IPS-18a (cell line): ENCODE measurements at regions not wholly inside any gene's neighbourhood (a gene's known extent, or its start where the extent isn't known, plus 50 kb on each side); places are given as distances from the start of the nearest gene placed in this dataset.

Experiments
- H3K27ac ChIP-seq: one replicate; pipeline ENCODE4 v1.5.1; 2013; ENCODE audit warnings: low read length
- H3K27me3 ChIP-seq: one replicate; pipeline ENCODE4 v1.6.1; 2013; ENCODE audit warnings: mild to moderate bottlenecking, low read length; ENCODE audit not compliant: control insufficient read depth, insufficient read depth
- H3K36me3 ChIP-seq: one replicate; pipeline ENCODE4 v1.6.1; 2013; ENCODE audit warnings: low read depth, low read length; ENCODE audit not compliant: control insufficient read depth
- H3K4me1 ChIP-seq: one replicate; pipeline ENCODE4 v1.6.1; 2013; ENCODE audit warnings: low read depth, low read length; ENCODE audit not compliant: control insufficient read depth
- H3K4me3 ChIP-seq: one replicate; pipeline ENCODE4 v1.5.1; 2013; ENCODE audit warnings: low read length
- H3K9ac ChIP-seq: one replicate; pipeline ENCODE4 v1.6.1; 2013; ENCODE audit warnings: mild to moderate bottlenecking, low read length, moderate library complexity
- H3K9me3 ChIP-seq: one replicate; pipeline ENCODE4 v1.6.1; 2013; ENCODE audit warnings: low read depth, low read length; ENCODE audit not compliant: control insufficient read depth

DNA sequence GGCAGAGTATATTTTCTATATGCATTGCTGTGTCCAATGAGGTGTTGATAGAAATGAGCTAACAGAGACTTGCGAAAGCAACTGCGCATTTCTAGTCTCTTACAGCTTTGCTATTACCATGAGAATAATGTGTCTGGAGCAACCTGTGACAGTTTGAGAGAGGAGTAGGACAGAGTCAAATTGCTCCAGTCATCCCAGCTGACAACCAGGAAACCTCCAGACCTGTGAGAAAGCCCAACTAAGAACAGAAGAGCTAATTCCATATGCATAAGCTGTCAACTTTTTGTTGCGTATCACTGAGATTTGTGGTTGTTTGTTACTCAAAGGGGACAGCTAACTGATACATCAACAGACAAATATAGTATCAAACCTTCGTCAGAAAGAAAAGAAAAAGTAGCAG lies 354.1 kb upstream of the LRRC7 start:
- H3K36me3 ChIP-seq, result no peaks in the 10 kb centered on the region
- H3K9ac ChIP-seq, result no peak overlapping the region
- no peaks in the 10 kb centered on the region for H3K27me3 ChIP-seq
- H3K9me3 ChIP-seq, result no peaks in the 10 kb centered on the region
- no peak overlapping the region for H3K27ac ChIP-seq
- H3K4me3 ChIP-seq, result no peak overlapping the region
- H3K4me1 ChIP-seq, result no peaks in the 10 kb centered on the region

DNA sequence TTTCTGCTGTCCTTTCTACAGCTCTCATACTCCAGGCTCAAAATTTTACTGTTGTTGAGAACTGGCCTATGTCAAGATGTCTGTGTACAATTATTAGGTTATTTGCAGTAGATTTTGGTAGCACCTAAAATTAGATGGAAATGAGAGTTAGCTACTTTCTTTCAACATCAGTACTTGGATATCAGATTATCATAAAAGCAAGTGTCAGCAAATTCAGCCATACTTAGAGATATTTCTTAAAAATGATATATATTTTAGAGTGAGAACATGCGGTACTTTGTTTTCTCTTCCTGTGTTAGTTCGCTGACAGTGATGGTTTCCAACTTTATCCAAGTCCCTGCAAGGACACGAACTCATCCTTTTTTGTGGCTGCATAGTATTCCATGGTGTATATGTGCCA lies 351.8 kb upstream of the LRRC7 start:
- Histone ChIP-seq H3K36me3 (no peaks in the 10 kb centered on the region), H3K27me3 (no peaks in the 10 kb centered on the region), H3K9ac (no peak overlapping the region), H3K4me3 (no peak overlapping the region), H3K27ac (no peak overlapping the region), H3K9me3 (no peaks in the 10 kb centered on the region), H3K4me1 (no peaks in the 10 kb centered on the region)

DNA sequence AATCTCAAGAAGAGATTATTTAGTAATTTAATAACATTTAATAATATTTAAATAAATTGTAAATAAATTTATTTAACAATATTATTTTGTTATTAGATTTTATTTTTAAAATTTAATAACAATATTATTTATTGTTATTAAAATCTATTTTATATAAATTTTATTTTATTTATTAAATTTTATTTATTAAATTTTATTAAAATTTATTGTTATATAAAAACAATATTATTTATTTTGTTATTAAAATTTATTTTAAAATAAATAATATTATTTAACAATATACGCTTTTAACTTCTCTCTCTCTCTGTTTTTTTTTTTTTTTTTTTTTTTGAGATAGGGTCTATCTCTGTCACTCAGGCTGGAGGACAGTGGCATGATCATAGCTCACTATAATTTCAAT lies 347.1 kb upstream of the LRRC7 start:
- H3K9ac ChIP-seq, result no peak overlapping the region
- no peaks in the 10 kb centered on the region for H3K9me3 ChIP-seq
- H3K27me3 ChIP-seq, result no peaks in the 10 kb centered on the region
- no peak overlapping the region for H3K27ac ChIP-seq
- no peak overlapping the region for H3K4me3 ChIP-seq
- no peaks in the 10 kb centered on the region for H3K4me1 ChIP-seq
- no peaks in the 10 kb centered on the region for H3K36me3 ChIP-seq

DNA sequence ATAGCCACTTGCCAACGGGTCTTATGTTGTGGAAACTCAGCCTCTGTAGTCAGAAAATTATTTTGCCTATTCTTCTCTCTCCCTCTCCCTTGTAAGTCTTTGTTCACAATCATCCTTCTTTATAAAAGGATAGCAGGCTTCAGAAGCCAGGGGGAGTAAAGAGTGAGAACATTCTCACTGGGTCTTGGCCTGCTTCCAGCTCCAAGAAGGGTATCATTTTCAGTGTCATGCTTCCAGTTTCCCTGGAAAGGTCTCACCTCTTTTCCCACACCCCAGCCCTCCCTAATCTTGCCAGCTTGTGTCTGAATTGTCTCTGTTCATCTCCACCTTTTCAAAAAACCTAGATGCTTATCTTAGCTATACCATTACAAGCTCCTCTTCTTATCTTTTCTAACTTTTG lies 346.2 kb upstream of the LRRC7 start:
- no peaks in the 10 kb centered on the region for H3K9me3 ChIP-seq
- H3K4me1 ChIP-seq, result no peaks in the 10 kb centered on the region
- no peak overlapping the region for H3K9ac ChIP-seq
- H3K27me3 ChIP-seq, result no peaks in the 10 kb centered on the region
- no peaks in the 10 kb centered on the region for H3K36me3 ChIP-seq
- no peak overlapping the region for H3K27ac ChIP-seq
- H3K4me3 ChIP-seq, result no peak overlapping the region

DNA sequence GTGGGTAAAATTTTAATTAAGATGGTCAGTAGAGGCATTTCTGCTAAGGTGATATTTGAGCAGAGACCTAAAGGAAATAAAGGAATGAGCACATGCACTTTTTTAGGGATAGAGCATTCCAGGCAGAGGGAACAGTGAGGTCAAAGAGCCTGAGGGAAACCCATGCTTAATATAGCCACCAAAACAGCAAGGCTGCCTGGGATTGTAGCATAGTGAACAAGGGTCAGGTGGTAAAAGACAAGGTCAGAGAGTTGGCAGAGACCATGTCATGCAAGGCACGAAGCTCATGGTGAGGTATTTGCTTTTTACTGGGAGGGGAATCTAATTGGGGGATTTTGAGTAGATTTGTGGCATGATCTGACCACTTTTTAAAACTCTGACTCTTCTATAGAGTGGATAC lies 344.6 kb upstream of the LRRC7 start:
- H3K9ac ChIP-seq, result no peak overlapping the region

DNA sequence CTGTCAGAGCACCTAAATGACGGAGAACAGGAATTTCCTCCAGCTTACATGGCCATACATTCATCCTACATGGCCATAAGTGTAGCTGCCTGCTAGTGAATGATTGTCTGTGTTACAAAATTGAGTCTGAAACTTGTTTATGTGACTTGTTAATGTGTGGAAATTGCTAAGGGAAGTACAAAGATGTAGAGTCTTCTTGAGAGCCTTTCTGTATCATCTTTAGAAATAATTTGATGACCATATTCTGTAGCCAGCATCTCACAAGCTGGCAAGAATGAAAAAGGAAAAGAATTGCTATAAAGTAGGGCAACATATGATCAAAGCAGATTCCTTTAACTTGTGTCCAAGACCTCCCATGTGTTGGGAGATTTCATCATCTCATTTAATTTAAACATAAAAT lies 339.2 kb upstream of the LRRC7 start:
- Histone ChIP-seq H3K9ac (no peak overlapping the region), H3K4me1 (peaks cover 9% of the 10 kb centered on the region), H3K36me3 (no peaks in the 10 kb centered on the region), H3K9me3 (no peaks in the 10 kb centered on the region), H3K27me3 (no peaks in the 10 kb centered on the region), H3K4me3 (no peak overlapping the region), H3K27ac (no peak overlapping the region)

More for the DNA sequence above, 344.6 kb upstream of the LRRC7 start:
- no peak overlapping the region for H3K4me3 ChIP-seq
- no peaks in the 10 kb centered on the region for H3K4me1 ChIP-seq
- no peaks in the 10 kb centered on the region for H3K9me3 ChIP-seq
- no peaks in the 10 kb centered on the region for H3K27me3 ChIP-seq
- H3K36me3 ChIP-seq, result no peaks in the 10 kb centered on the region
- H3K27ac ChIP-seq, result no peak overlapping the region

DNA sequence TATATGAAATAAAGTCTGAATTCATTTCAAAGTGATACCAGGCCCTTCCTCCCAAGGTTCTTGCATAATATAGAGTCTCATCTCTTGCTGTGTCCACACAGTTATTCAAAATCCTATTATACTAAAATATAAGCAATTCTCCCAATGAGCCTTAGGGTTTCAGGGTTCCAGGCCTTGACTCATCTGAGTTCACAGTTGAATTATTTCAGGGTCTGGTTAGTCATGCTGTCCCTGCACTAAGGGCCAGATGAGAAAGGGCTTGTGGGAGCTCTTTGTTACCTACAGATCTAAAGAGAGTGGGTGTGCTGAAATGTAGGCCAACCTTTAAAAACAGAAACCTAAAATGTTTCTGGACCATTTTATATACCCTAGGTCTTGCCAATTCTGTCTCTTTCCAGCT lies 337.5 kb upstream of the LRRC7 start:
- no peaks in the 10 kb centered on the region for H3K9me3 ChIP-seq
- no peak overlapping the region for H3K9ac ChIP-seq
- peaks cover 20% of the 10 kb centered on the region for H3K4me1 ChIP-seq
- H3K27me3 ChIP-seq, result no peaks in the 10 kb centered on the region
- no peak overlapping the region for H3K4me3 ChIP-seq
- no peak overlapping the region for H3K27ac ChIP-seq
- no peaks in the 10 kb centered on the region for H3K36me3 ChIP-seq

DNA sequence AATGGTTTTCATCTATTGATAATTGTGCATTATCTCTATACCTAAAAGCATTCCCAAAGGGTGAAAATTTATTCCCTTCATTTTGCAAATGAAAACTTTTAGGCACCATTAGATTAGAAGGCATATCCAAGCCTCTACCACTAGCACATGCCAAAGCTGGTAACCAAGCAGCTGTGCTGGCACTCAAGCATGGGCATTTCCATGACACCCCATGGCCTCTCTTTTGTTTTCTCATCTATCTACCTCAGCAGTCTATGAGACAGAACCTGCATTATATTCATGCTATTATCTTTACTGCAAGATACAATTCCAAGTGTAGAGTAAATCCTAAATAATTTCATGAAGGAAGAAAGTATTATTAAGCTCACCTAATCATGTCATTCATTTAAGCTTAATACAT lies 334.3 kb upstream of the LRRC7 start:
- Histone ChIP-seq H3K27me3 (no peaks in the 10 kb centered on the region), H3K9ac (no peak overlapping the region), H3K9me3 (no peaks in the 10 kb centered on the region), H3K4me1 (peaks cover 20% of the 10 kb centered on the region), H3K4me3 (no peak overlapping the region), H3K36me3 (no peaks in the 10 kb centered on the region), H3K27ac (no peak overlapping the region)

DNA sequence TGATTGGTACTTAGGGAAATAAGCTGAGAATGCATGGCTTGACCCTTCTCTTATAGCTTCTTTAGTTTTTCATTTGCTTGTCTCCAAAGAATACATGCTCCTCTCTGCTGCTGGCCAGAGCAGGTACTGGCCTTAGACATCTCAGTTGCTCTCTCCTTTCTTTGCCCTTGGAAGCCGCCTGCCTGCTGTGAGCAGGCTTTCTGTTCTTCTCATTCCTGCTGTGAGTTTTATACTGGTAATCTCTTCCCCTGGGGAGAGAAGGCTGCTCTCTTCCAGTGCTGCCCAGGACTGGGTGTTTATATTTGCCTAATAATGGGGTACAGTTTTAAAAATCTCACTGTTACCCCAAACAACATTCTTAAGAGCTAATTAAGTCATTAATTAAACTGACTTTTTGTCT lies 323.5 kb upstream of the LRRC7 start:
- Histone ChIP-seq H3K27ac (no peak overlapping the region), H3K4me3 (peak overlapping the region; percentile 26), H3K27me3 (peaks cover 39% of the 10 kb centered on the region), H3K9me3 (no peaks in the 10 kb centered on the region), H3K36me3 (no peaks in the 10 kb centered on the region), H3K9ac (no peak overlapping the region), H3K4me1 (peaks cover 20% of the 10 kb centered on the region)

DNA sequence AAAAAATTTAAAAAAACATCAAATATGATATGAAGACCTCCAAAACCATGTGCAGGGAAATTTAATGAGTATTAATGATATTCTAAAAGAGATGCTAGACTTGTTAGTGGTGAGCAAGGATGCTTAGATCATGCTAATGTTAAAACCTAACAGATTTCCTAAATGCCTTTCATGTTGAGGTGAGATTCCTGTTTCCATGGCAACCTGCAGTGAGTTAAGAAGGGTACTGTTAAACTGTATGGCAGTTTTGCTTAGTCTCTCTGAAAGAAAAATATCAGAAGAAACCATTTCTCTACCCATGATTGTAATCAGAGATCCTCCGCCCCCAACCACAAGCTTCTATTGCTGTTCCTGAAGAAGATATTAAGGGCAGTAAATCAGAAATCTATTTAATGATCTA lies 321.6 kb upstream of the LRRC7 start:
- peaks cover 39% of the 10 kb centered on the region for H3K27me3 ChIP-seq
- no peak overlapping the region for H3K9ac ChIP-seq
- no peaks in the 10 kb centered on the region for H3K36me3 ChIP-seq
- no peak overlapping the region for H3K27ac ChIP-seq
- no peak overlapping the region for H3K4me3 ChIP-seq
- peaks cover 20% of the 10 kb centered on the region for H3K4me1 ChIP-seq
- H3K9me3 ChIP-seq, result no peaks in the 10 kb centered on the region

DNA sequence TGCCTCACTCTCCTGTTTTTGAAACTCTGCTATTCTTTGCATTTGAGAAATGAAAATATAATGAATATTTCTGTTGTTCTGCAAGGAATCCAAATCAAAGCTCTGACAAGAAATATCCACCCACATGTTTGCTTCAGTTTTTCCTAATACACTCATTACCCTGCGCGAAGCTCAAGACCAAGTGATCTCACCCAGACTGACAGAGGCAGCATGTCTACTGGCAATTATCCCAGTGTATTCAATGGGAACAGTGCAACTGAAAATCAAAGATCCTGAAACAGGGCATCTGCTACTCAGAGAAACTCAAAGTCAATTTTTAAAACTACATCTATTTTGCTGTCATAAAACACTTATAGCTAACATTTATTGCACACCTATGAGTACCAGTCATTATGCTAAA lies 321.0 kb upstream of the LRRC7 start:
- no peaks in the 10 kb centered on the region for H3K9me3 ChIP-seq
- H3K4me1 ChIP-seq, result peaks cover 20% of the 10 kb centered on the region
- H3K9ac ChIP-seq, result no peak overlapping the region
- H3K36me3 ChIP-seq, result no peaks in the 10 kb centered on the region
- no peak overlapping the region for H3K4me3 ChIP-seq
- H3K27ac ChIP-seq, result no peak overlapping the region
- peaks cover 39% of the 10 kb centered on the region for H3K27me3 ChIP-seq

DNA sequence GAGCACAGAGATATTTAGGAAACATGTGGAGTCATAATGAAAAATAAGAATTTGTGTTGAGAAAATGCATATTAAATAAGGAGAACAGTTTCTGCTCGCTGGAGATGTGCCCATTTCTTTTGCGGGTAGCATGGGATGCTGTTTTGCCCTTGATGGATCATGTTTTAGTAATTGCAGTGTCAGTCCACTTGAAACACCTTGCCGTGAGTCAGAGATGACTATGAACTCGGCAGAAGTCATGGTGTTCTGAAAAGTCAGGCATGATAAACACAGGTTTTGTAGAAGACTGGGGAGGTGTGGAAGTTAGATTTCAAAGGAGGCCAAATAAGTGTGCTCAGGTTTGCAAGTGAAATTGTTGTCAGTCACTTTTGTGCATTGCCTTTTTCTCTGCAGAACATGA lies 315.0 kb upstream of the LRRC7 start:
- Histone ChIP-seq H3K4me1 (no peaks in the 10 kb centered on the region), H3K4me3 (no peak overlapping the region), H3K9me3 (no peaks in the 10 kb centered on the region), H3K9ac (no peak overlapping the region), H3K27ac (no peak overlapping the region), H3K27me3 (no peaks in the 10 kb centered on the region), H3K36me3 (no peaks in the 10 kb centered on the region)
